ENCODE measurements at regions not wholly inside any gene's neighbourhood (a gene's known extent, or its start where the extent isn't known, plus 50 kb on each side); places are given as distances from the start of the nearest gene placed in this dataset.

- peak; percentile 66 for DNase-seq (ENCODE audit: low spot score)
Observed at GRCh38 chr4:110959041-110959643, 336.3 kb upstream of the PITX2 start.

- DNase-seq (ENCODE audit: low spot score), result no peak
Observed at GRCh38 chr4:110961066-110961465, 338.2 kb upstream of the PITX2 start.

- no peak for DNase-seq (ENCODE audit: low spot score)
Observed at GRCh38 chr4:110962616-110963015, 339.7 kb upstream of the PITX2 start.

- DNase-seq (ENCODE audit: low spot score), result no peak
Observed at GRCh38 chr4:110963662-110964280, 340.9 kb upstream of the PITX2 start.

- no peak for DNase-seq (ENCODE audit: low spot score)
Observed at GRCh38 chr4:110967936-110968335, 345.1 kb upstream of the PITX2 start.

GRCh38 chr4:110970642-110971041, 347.8 kb upstream of the PITX2 start:
- DNase-seq (ENCODE audit: low spot score), result peak; percentile 85

- DNase-seq (ENCODE audit: low spot score), result no peak
Observed at GRCh38 chr4:110975338-110975737, 352.5 kb upstream of the PITX2 start.

- no peak for DNase-seq (ENCODE audit: low spot score)
Observed at GRCh38 chr4:110977554-110977953, 354.7 kb upstream of the PITX2 start.

- no peak for DNase-seq (ENCODE audit: low spot score)
Observed at GRCh38 chr4:110978761-110979160, 355.9 kb upstream of the PITX2 start.

- DNase-seq (ENCODE audit: low spot score), result no peak
Observed at GRCh38 chr4:110982486-110982885, 359.6 kb upstream of the PITX2 start.

GRCh38 chr4:110988722-110989121, 365.8 kb upstream of the PITX2 start:
- DNase-seq (ENCODE audit: low spot score), result no peak

GRCh38 chr4:110989125-110989524, 366.2 kb upstream of the PITX2 start:
- DNase-seq (ENCODE audit: low spot score), result no peak

- no peak for DNase-seq (ENCODE audit: low spot score)
Observed at GRCh38 chr4:110994781-110995180, 371.9 kb upstream of the PITX2 start.

- no peak for DNase-seq (ENCODE audit: low spot score)
Observed at GRCh38 chr4:110998320-110998719, 375.4 kb upstream of the PITX2 start.

- no peak for DNase-seq (ENCODE audit: low spot score)
Observed at GRCh38 chr4:111011458-111011857, 388.6 kb upstream of the PITX2 start.

- DNase-seq (ENCODE audit: low spot score), result no peak
Observed at GRCh38 chr4:111013846-111014245, 391.0 kb upstream of the PITX2 start.

GRCh38 chr4:111014537-111014936, 391.7 kb upstream of the PITX2 start:
- no peak for DNase-seq (ENCODE audit: low spot score)

- DNase-seq (ENCODE audit: low spot score), result no peak
Observed at GRCh38 chr4:111016416-111016815, 393.5 kb upstream of the PITX2 start.

GRCh38 chr4:111018216-111018615, 395.3 kb upstream of the PITX2 start:
- DNase-seq (ENCODE audit: low spot score), result no peak

GRCh38 chr4:111020476-111020875, 397.6 kb upstream of the PITX2 start:
- no peak for DNase-seq (ENCODE audit: low spot score)

GRCh38 chr4:111020961-111021360, 398.1 kb upstream of the PITX2 start:
- no peak for DNase-seq (ENCODE audit: low spot score)

- DNase-seq (ENCODE audit: low spot score), result no peak
Observed at GRCh38 chr4:111022758-111023157, 399.9 kb upstream of the PITX2 start.

GRCh38 chr4:111027526-111027925, 404.6 kb upstream of the PITX2 start:
- DNase-seq (ENCODE audit: low spot score), result no peak

- no peak for DNase-seq (ENCODE audit: low spot score)
Observed at GRCh38 chr4:111028795-111029194, 405.9 kb upstream of the PITX2 start.
